ENCODE measurements at regions not wholly inside any gene's neighbourhood (a gene's known extent, or its start where the extent isn't known, plus 50 kb on each side); places are given as distances from the start of the nearest gene placed in this dataset.
"Not testable (repeated sequence)": the region's sequence is repeated elsewhere in the genome, so short reads cannot be mapped to it uniquely, and the experiment has no call there.

GRCh38 chr9:87781331-87781730, 55.4 kb downstream of the CTSL start:
- Histone ChIP-seq H3K4me1 (ENCODE audit: control insufficient read depth, insufficient read depth, low read length, poor library complexity, severe bottlenecking) (no peaks in the 10 kb centered on the region), H3K27ac (ENCODE audit: insufficient read depth, low read length, poor library complexity, severe bottlenecking) (no peak overlapping the region), H3K9me3 (ENCODE audit: control insufficient read depth, low read length) (no peaks in the 10 kb centered on the region), H3K27me3 (replicated peaks; ENCODE audit: control insufficient read depth, insufficient read depth, low read length, poor library complexity, severe bottlenecking) (no peaks in the 10 kb centered on the region), H3K4me3 (ENCODE audit: insufficient read depth, low read depth, low read length, poor library complexity, severe bottlenecking) (no peak overlapping the region), H3K36me3 (ENCODE audit: control insufficient read depth, insufficient read depth, low read length) (no peaks in the 10 kb centered on the region)
- DNase-seq = no peak

- H3K27ac ChIP-seq (ENCODE audit: insufficient read depth, low read length, poor library complexity, severe bottlenecking) = no peak overlapping the region
- DNase-seq = no peak
- no peaks in the 10 kb centered on the region for H3K36me3 ChIP-seq (ENCODE audit: control insufficient read depth, insufficient read depth, low read length)
- H3K9me3 ChIP-seq (ENCODE audit: control insufficient read depth, low read length) = no peaks in the 10 kb centered on the region
- H3K27me3 ChIP-seq (replicated peaks; ENCODE audit: control insufficient read depth, insufficient read depth, low read length, poor library complexity, severe bottlenecking) = no peaks in the 10 kb centered on the region
- no peak overlapping the region for H3K4me3 ChIP-seq (ENCODE audit: insufficient read depth, low read depth, low read length, poor library complexity, severe bottlenecking)
- H3K4me1 ChIP-seq (ENCODE audit: control insufficient read depth, insufficient read depth, low read length, poor library complexity, severe bottlenecking) = no peaks in the 10 kb centered on the region
Observed at GRCh38 chr9:87783180-87783579, 57.3 kb downstream of the CTSL start.

DNA sequence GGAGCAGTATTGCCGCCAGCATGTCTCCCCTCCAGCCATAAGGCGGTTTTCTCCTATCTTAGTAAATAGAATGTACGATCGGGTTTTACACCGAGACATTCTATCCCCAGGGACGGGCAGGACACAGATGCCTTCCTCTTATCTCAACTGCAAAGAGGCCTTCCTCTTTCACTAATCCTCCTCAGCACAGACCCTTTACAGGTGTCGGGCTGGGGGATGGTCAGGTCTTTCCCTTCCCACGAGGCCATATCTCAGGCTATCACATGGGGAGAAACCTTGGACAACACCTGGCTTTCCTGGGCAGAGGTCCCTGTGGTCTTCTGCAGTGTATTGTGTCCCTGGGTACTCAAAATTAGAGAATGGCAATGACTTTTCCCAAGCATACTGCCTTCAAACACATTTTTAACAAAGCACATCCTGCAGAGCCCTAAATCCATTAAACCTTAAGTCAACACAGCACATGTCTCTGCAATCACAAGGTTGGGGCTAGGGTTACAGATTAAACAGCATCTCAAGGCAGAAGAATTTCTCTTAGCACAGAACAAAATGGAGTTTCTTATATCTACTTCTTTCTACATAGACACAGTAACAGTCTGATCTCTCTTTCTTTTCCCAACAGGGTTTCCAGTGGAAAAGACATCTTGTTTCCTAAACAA, 59.5 kb downstream of the CTSL start:
- H3K27me3 ChIP-seq (replicated peaks; ENCODE audit: control insufficient read depth, insufficient read depth, low read length, poor library complexity, severe bottlenecking); H3K36me3 ChIP-seq (ENCODE audit: control insufficient read depth, insufficient read depth, low read length); H3K9me3 ChIP-seq (ENCODE audit: control insufficient read depth, low read length); H3K4me3 ChIP-seq (ENCODE audit: insufficient read depth, low read depth, low read length, poor library complexity, severe bottlenecking); H3K27ac ChIP-seq (ENCODE audit: insufficient read depth, low read length, poor library complexity, severe bottlenecking); DNase-seq; H3K4me1 ChIP-seq (ENCODE audit: control insufficient read depth, insufficient read depth, low read length, poor library complexity, severe bottlenecking): not testable (repeated sequence)

- Histone ChIP-seq H3K27me3 (replicated peaks; ENCODE audit: control insufficient read depth, insufficient read depth, low read length, poor library complexity, severe bottlenecking) (no peaks in the 10 kb centered on the region), H3K4me1 (ENCODE audit: control insufficient read depth, insufficient read depth, low read length, poor library complexity, severe bottlenecking) (no peaks in the 10 kb centered on the region), H3K36me3 (ENCODE audit: control insufficient read depth, insufficient read depth, low read length) (no peaks in the 10 kb centered on the region), H3K9me3 (ENCODE audit: control insufficient read depth, low read length) (no peaks in the 10 kb centered on the region), H3K27ac (ENCODE audit: insufficient read depth, low read length, poor library complexity, severe bottlenecking) (no peak overlapping the region), H3K4me3 (ENCODE audit: insufficient read depth, low read depth, low read length, poor library complexity, severe bottlenecking) (no peak overlapping the region)
- no peak for DNase-seq
Observed at GRCh38 chr9:87786423-87786822, 60.5 kb downstream of the CTSL start.

GRCh38 chr9:87786876-87787275, 61.0 kb downstream of the CTSL start:
- no peaks in the 10 kb centered on the region for H3K36me3 ChIP-seq (ENCODE audit: control insufficient read depth, insufficient read depth, low read length)
- H3K4me3 ChIP-seq (ENCODE audit: insufficient read depth, low read depth, low read length, poor library complexity, severe bottlenecking) = no peak overlapping the region
- no peaks in the 10 kb centered on the region for H3K4me1 ChIP-seq (ENCODE audit: control insufficient read depth, insufficient read depth, low read length, poor library complexity, severe bottlenecking)
- no peaks in the 10 kb centered on the region for H3K27me3 ChIP-seq (replicated peaks; ENCODE audit: control insufficient read depth, insufficient read depth, low read length, poor library complexity, severe bottlenecking)
- H3K9me3 ChIP-seq (ENCODE audit: control insufficient read depth, low read length) = no peaks in the 10 kb centered on the region
- no peak overlapping the region for H3K27ac ChIP-seq (ENCODE audit: insufficient read depth, low read length, poor library complexity, severe bottlenecking)
- DNase-seq = no peak

DNA sequence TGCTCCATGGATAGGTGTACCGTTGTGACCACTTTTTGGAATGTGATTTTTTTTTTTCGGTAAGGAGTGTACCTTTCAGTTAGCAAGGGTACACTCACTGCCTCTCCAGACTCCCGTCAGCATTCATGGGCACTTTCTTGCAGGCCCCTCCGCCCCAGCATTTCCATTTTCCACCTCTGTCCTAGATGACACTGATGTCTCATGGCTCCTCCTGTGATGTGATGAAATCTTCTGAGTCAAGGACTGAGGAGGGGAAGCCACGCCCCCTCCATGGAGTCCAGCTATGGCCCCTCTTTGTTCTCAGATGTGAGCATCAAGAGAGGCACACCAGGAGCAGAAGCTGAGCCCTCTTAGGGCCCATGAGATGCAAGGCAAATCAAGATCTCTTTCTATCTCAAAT, 61.8 kb downstream of the CTSL start:
- no peak overlapping the region for H3K4me3 ChIP-seq (ENCODE audit: insufficient read depth, low read depth, low read length, poor library complexity, severe bottlenecking)
- no peaks in the 10 kb centered on the region for H3K4me1 ChIP-seq (ENCODE audit: control insufficient read depth, insufficient read depth, low read length, poor library complexity, severe bottlenecking)
- no peaks in the 10 kb centered on the region for H3K9me3 ChIP-seq (ENCODE audit: control insufficient read depth, low read length)
- no peaks in the 10 kb centered on the region for H3K36me3 ChIP-seq (ENCODE audit: control insufficient read depth, insufficient read depth, low read length)
- no peak overlapping the region for H3K27ac ChIP-seq (ENCODE audit: insufficient read depth, low read length, poor library complexity, severe bottlenecking)
- no peak for DNase-seq
- H3K27me3 ChIP-seq (replicated peaks; ENCODE audit: control insufficient read depth, insufficient read depth, low read length, poor library complexity, severe bottlenecking) = no peaks in the 10 kb centered on the region

- DNase-seq = peak in 1 of 3 donors; percentile 9
- Histone ChIP-seq H3K27me3 (replicated peaks; ENCODE audit: control insufficient read depth, insufficient read depth, low read length, poor library complexity, severe bottlenecking) (no peaks in the 10 kb centered on the region), H3K4me1 (ENCODE audit: control insufficient read depth, insufficient read depth, low read length, poor library complexity, severe bottlenecking) (no peaks in the 10 kb centered on the region), H3K9me3 (ENCODE audit: control insufficient read depth, low read length) (no peaks in the 10 kb centered on the region), H3K4me3 (ENCODE audit: insufficient read depth, low read depth, low read length, poor library complexity, severe bottlenecking) (no peak overlapping the region), H3K27ac (ENCODE audit: insufficient read depth, low read length, poor library complexity, severe bottlenecking) (no peak overlapping the region), H3K36me3 (ENCODE audit: control insufficient read depth, insufficient read depth, low read length) (no peaks in the 10 kb centered on the region)
Observed at GRCh38 chr9:87792831-87793288, 66.9 kb downstream of the CTSL start.

- H3K27me3 ChIP-seq (replicated peaks; ENCODE audit: control insufficient read depth, insufficient read depth, low read length, poor library complexity, severe bottlenecking) = no peaks in the 10 kb centered on the region
- no peaks in the 10 kb centered on the region for H3K36me3 ChIP-seq (ENCODE audit: control insufficient read depth, insufficient read depth, low read length)
- no peaks in the 10 kb centered on the region for H3K4me1 ChIP-seq (ENCODE audit: control insufficient read depth, insufficient read depth, low read length, poor library complexity, severe bottlenecking)
- DNase-seq = no peak
- no peak overlapping the region for H3K4me3 ChIP-seq (ENCODE audit: insufficient read depth, low read depth, low read length, poor library complexity, severe bottlenecking)
- H3K9me3 ChIP-seq (ENCODE audit: control insufficient read depth, low read length) = no peaks in the 10 kb centered on the region
- no peak overlapping the region for H3K27ac ChIP-seq (ENCODE audit: insufficient read depth, low read length, poor library complexity, severe bottlenecking)
Observed at GRCh38 chr9:87793292-87793691, 67.4 kb downstream of the CTSL start.

DNA sequence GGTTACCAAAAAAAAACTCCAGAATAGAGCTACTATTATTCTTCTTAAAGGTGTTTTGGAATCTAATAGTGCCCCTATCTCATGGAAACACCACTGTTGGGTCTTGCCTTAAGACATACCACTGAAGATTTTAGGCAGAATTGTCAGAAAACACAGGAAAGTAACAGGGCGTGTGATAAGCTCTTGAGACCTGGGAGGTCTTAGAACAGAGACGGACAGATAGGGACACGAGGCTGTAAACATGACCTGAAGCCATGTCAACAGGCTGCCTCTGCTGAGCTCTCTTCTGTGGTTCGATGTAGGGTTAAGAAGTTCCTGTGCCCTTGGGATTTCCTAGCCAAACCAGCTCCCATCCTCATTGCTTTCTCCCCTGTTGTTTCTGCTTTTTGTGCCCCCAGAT, 69.3 kb downstream of the CTSL start:
- H3K27me3 ChIP-seq (replicated peaks; ENCODE audit: control insufficient read depth, insufficient read depth, low read length, poor library complexity, severe bottlenecking) = no peaks in the 10 kb centered on the region
- no peak overlapping the region for H3K4me3 ChIP-seq (ENCODE audit: insufficient read depth, low read depth, low read length, poor library complexity, severe bottlenecking)
- no peak overlapping the region for H3K27ac ChIP-seq (ENCODE audit: insufficient read depth, low read length, poor library complexity, severe bottlenecking)
- H3K9me3 ChIP-seq (ENCODE audit: control insufficient read depth, low read length) = no peaks in the 10 kb centered on the region
- no peak for DNase-seq
- H3K4me1 ChIP-seq (ENCODE audit: control insufficient read depth, insufficient read depth, low read length, poor library complexity, severe bottlenecking) = no peaks in the 10 kb centered on the region
- H3K36me3 ChIP-seq (ENCODE audit: control insufficient read depth, insufficient read depth, low read length) = no peaks in the 10 kb centered on the region

DNA sequence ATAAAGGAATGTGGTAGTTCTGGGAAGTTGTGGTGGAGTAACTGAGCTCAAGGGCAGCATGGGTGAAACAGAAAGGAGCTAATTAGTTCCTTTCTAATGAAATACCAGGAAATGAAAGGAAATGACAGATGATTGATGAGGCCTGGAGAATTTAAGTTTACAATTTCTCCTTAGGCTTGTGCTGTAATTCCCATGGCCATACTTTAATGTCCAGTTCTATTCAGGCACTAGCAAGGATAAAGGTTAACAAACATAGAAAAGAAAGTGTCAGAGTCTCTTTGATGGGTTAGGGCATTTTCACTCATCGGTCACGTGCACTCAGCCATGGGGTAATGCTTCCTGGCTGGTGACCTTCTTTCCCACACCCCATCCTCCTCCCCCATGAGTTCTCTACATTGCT, 70.3 kb downstream of the CTSL start:
- H3K9me3 ChIP-seq (ENCODE audit: control insufficient read depth, low read length) = no peaks in the 10 kb centered on the region
- H3K27me3 ChIP-seq (replicated peaks; ENCODE audit: control insufficient read depth, insufficient read depth, low read length, poor library complexity, severe bottlenecking) = no peaks in the 10 kb centered on the region
- no peaks in the 10 kb centered on the region for H3K4me1 ChIP-seq (ENCODE audit: control insufficient read depth, insufficient read depth, low read length, poor library complexity, severe bottlenecking)
- H3K36me3 ChIP-seq (ENCODE audit: control insufficient read depth, insufficient read depth, low read length) = no peaks in the 10 kb centered on the region
- no peak overlapping the region for H3K4me3 ChIP-seq (ENCODE audit: insufficient read depth, low read depth, low read length, poor library complexity, severe bottlenecking)
- H3K27ac ChIP-seq (ENCODE audit: insufficient read depth, low read length, poor library complexity, severe bottlenecking) = no peak overlapping the region
- DNase-seq = no peak

Data from effector memory CD4-positive, alpha-beta T cell (primary cell).